OCI-LY1 (cell line): ENCODE measurements at regions not wholly inside any gene's neighbourhood (a gene's known extent, or its start where the extent isn't known, plus 50 kb on each side); places are given as distances from the start of the nearest gene placed in this dataset.

Source experiments
- H2AFZ ChIP-seq: fragments of 200-600 bp; sonication (generic), shearing (Covaris generic); 2 replicates; pipeline ENCODE4 v1.6.0; 2014; ENCODE audit warnings: antibody characterized with exemption, mild to moderate bottlenecking, low read length
- H3F3A ChIP-seq: fragments of 200-600 bp; sonication (generic), shearing (Covaris generic); 2 replicates; pipeline ENCODE4 v1.6.0; 2014; ENCODE audit warnings: mild to moderate bottlenecking, antibody characterized with exemption, low read length, moderate library complexity; ENCODE audit not compliant: insufficient read depth
- H3K27ac ChIP-seq: fragments of 200-600 bp; sonication (generic); 2 replicates; pipeline ENCODE4 v1.5.1; 2014; ENCODE audit warnings: low read length, mixed run types, mild to moderate bottlenecking, low read depth; ENCODE audit not compliant: poor library complexity, severe bottlenecking
- H3K27me3 ChIP-seq: fragments of 200-600 bp; sonication (generic); 2 replicates; pipeline ENCODE4 v1.6.0; 2014; ENCODE audit warnings: antibody characterized with exemption, mild to moderate bottlenecking, low read length, moderate library complexity; ENCODE audit not compliant: insufficient read depth
- H3K36me3 ChIP-seq: fragments of 200-600 bp; sonication (generic); 2 replicates; pipeline ENCODE4 v1.6.1; 2014; ENCODE audit warnings: mild to moderate bottlenecking, antibody characterized with exemption, low read length, moderate library complexity, mixed read lengths; ENCODE audit not compliant: insufficient read depth
- H3K4me1 ChIP-seq: fragments of 200-600 bp; sonication (generic); 2 replicates; pipeline ENCODE4 v1.5.1; 2014; ENCODE audit warnings: mild to moderate bottlenecking, low read length, moderate library complexity; ENCODE audit not compliant: insufficient read depth, severe bottlenecking
- H3K4me2 ChIP-seq: fragments of 200-600 bp; sonication (generic), shearing (Covaris generic); 2 replicates; pipeline ENCODE4 v1.6.1; 2014; ENCODE audit warnings: low read length
- H3K4me3 ChIP-seq: fragments of 200-600 bp; sonication (generic); 2 replicates; pipeline ENCODE4 v1.5.1; 2014; ENCODE audit warnings: low read length, low read depth, mild to moderate bottlenecking, mixed read lengths; ENCODE audit not compliant: poor library complexity, severe bottlenecking
- H3K79me2 ChIP-seq: fragments of 200-600 bp; shearing (Covaris generic); 2 replicates; pipeline ENCODE4 v1.6.1; 2016; ENCODE audit warnings: mixed run types, low read length, mixed read lengths; ENCODE audit not compliant: insufficient read depth
- H3K9ac ChIP-seq: fragments of 200-600 bp; sonication (generic), shearing (Covaris generic); 2 replicates; pipeline ENCODE4 v1.6.1; 2014; ENCODE audit warnings: mild to moderate bottlenecking, low read length, mixed read lengths
- H3K9me2 ChIP-seq: fragments of 200-600 bp; sonication (generic), shearing (Covaris generic); 2 replicates; pipeline ENCODE4 v1.6.1; 2014; ENCODE audit warnings: low read depth, mild to moderate bottlenecking, low read length, mixed read lengths
- H3K9me3 ChIP-seq: fragments of 200-600 bp; shearing (Covaris generic); 2 replicates; pipeline ENCODE4 v1.6.1; 2014; ENCODE audit warnings: low read length, mixed read lengths
- H4K20me1 ChIP-seq: fragments of 200-600 bp; sonication (generic), shearing (Covaris generic); 2 replicates; pipeline ENCODE4 v1.6.0; 2016; ENCODE audit warnings: mild to moderate bottlenecking, low read length; ENCODE audit not compliant: insufficient read depth
- EZH2 ChIP-seq: fragments of 200-600 bp; sonication (generic), shearing (Covaris generic); IDR thresholded peaks from 2 replicates; pipeline ENCODE4 v1.8.0; 2017; ENCODE audit warnings: borderline replicate concordance, mixed run types, mild to moderate bottlenecking, antibody characterized with exemption, low read length, moderate library complexity, mixed read lengths
- TF ChIP-seq, protein P1 (sequence below): fragments of 200-600 bp; sonication (generic), shearing (Covaris generic); IDR thresholded peaks from 2 replicates; pipeline ENCODE4 v1.5.1; 2017; ENCODE audit warnings: mild to moderate bottlenecking, antibody characterized with exemption, low read length, moderate library complexity, mixed read lengths

DNA sequence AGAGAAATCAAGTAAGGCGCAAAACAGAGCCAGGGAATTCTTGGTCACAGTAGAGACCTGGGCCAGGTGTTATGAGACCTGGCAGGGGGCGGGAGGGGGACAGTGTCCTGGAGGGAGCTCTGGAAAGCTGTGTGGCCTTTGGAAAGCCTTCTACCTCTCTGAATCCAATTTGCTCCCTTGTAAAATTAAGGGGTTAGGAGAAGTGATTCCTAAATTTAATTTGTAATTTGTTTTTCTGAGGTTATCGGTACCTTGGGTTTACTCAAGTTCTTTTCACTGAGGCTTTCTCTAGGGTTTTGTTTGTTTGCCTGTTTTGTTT, 920.8 kb downstream of the TYW1 start:
- Histone ChIP-seq H3F3A (no peaks in the 10 kb centered on the region), H3K9me3 (peaks cover 10% of the 10 kb centered on the region), H3K36me3 (no peaks in the 10 kb centered on the region), H3K79me2 (no peaks in the 10 kb centered on the region), H3K4me2 (no peak overlapping the region), H3K27me3 (no peaks in the 10 kb centered on the region), H3K4me1 (no peaks in the 10 kb centered on the region), H3K9me2 (no peaks in the 10 kb centered on the region), H3K9ac (no peak overlapping the region), H3K27ac (no peak overlapping the region), H2AFZ (no peak overlapping the region), H3K4me3 (no peak overlapping the region), H4K20me1 (no peaks in the 10 kb centered on the region)
- TF ChIP-seq, protein P1, sequence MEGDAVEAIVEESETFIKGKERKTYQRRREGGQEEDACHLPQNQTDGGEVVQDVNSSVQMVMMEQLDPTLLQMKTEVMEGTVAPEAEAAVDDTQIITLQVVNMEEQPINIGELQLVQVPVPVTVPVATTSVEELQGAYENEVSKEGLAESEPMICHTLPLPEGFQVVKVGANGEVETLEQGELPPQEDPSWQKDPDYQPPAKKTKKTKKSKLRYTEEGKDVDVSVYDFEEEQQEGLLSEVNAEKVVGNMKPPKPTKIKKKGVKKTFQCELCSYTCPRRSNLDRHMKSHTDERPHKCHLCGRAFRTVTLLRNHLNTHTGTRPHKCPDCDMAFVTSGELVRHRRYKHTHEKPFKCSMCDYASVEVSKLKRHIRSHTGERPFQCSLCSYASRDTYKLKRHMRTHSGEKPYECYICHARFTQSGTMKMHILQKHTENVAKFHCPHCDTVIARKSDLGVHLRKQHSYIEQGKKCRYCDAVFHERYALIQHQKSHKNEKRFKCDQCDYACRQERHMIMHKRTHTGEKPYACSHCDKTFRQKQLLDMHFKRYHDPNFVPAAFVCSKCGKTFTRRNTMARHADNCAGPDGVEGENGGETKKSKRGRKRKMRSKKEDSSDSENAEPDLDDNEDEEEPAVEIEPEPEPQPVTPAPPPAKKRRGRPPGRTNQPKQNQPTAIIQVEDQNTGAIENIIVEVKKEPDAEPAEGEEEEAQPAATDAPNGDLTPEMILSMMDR: no peak
- TF ChIP-seq EZH2: no peak

DNA sequence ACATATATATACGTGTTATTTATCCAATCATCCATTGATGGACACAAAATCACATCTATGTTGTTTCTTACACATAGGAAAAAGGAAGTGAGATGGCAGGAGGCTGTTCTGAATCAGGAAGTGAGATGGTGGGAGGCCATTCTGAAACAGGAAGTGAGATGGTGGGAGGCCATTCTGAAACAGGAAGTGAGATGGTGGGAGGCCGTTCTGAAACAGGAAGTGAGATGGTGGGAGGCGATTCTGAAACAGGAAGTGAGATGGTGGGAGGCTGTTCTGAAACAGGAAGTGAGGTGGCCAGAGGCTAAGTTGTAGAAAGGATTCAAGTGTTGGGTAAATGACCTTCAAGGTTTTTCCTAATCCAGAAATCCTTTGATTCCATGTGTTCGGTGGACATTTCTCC, 921.5 kb downstream of the TYW1 start:
- Histone ChIP-seq H3K27ac (no peak overlapping the region), H3K4me2 (no peak overlapping the region), H3K9me3 (peaks cover 10% of the 10 kb centered on the region), H3K4me3 (no peak overlapping the region), H3K79me2 (no peaks in the 10 kb centered on the region), H3F3A (no peaks in the 10 kb centered on the region), H3K9ac (no peak overlapping the region), H3K27me3 (no peaks in the 10 kb centered on the region), H4K20me1 (no peaks in the 10 kb centered on the region), H3K9me2 (no peaks in the 10 kb centered on the region), H2AFZ (no peak overlapping the region), H3K36me3 (no peaks in the 10 kb centered on the region), H3K4me1 (no peaks in the 10 kb centered on the region)
- TF ChIP-seq EZH2: no peak
- TF ChIP-seq, protein P1: no peak

DNA sequence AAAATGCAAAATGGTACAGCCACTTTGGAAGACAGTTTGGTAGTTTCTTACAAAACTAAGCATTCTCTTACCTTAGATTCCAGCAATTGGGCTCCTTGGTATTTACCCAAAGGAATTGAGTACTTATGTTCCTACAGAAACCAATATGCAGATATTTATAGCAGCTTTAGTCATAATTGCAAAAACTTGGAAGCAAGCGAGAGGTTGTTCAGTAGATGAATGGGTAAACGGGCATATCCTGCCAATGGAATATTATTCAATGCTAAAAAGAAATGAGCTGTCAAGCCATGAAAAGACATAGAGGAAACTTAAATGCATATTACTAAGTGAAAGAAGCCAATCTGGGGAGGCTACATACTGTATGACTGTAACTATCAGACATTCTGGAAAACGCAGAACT, 926.7 kb downstream of the TYW1 start:
- Histone ChIP-seq H3K4me3 (no peak overlapping the region), H3K4me1 (no peaks in the 10 kb centered on the region), H3F3A (no peaks in the 10 kb centered on the region), H3K27ac (no peak overlapping the region), H3K79me2 (no peaks in the 10 kb centered on the region), H3K9me2 (no peaks in the 10 kb centered on the region), H3K9me3 (peaks cover 10% of the 10 kb centered on the region), H3K36me3 (no peaks in the 10 kb centered on the region), H3K27me3 (no peaks in the 10 kb centered on the region), H3K9ac (no peak overlapping the region), H4K20me1 (no peaks in the 10 kb centered on the region), H2AFZ (no peak overlapping the region), H3K4me2 (no peak overlapping the region)
- TF ChIP-seq, protein P1: no peak
- TF ChIP-seq EZH2: no peak
